HG03342 (cell line): ENCODE measurements at regions not wholly inside any gene's neighbourhood (a gene's known extent, or its start where the extent isn't known, plus 50 kb on each side); places are given as distances from the start of the nearest gene placed in this dataset.

Experiments used
- ATAC-seq: cut with Tn5 transposase; IDR thresholded peaks from one replicate; pipeline ENCODE4 v1.9.1; 2021; ENCODE audit warnings: mild to moderate bottlenecking, moderate library complexity; ENCODE audit not compliant: unreplicated experiment

GRCh38 chr7:42400211-42400772 is 163.3 kb upstream of the GLI3 start:
- ATAC-seq = no peak

GRCh38 chr7:42395607-42396006 is 158.6 kb upstream of the GLI3 start:
- ATAC-seq = no peak

- ATAC-seq = no peak
Observed at GRCh38 chr7:42392826-42393225, 155.8 kb upstream of the GLI3 start.

GRCh38 chr7:42389697-42390096 is 152.7 kb upstream of the GLI3 start:
- ATAC-seq = no peak

DNA sequence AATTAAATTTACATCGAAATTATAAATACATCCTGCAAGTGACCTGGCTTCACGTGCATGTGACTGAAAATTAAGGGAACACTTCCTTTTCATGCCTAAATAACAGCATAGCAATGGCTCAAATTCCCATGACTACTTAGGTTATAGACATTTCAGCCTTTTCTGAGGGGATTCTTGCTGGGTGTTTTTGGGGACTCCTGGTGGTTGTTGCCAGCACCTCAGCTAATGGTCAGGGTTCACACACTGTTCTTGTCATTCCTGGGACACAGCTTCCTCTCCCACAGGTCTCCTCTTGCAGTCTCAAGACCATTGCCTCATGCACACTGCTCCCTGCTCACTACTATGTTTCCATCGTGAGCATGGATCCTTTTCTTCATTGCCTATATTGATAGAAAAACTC is 148.9 kb upstream of the GLI3 start:
- ATAC-seq = no peak

DNA sequence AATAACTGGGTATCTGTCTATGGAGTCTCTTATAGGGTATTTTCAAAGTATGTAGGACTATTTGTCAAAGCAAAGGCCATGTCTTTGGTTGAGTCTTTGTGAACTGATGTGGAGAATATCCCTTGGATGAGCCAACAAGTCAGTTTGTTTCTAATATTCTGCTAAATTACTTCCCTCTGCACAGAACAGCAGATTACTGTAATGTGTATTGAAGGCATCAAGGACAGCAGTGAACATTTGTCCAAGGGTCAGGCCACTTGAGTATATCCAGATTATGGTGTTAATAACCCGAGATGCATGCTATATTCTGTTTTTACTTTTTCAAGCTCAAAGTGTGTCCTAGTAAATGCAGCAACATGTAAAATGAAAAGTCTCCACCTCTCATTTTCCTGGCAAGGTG is 144.2 kb upstream of the GLI3 start:
- no peak for ATAC-seq

GRCh38 chr7:42380401-42380800 is 143.4 kb upstream of the GLI3 start:
- no peak for ATAC-seq

DNA sequence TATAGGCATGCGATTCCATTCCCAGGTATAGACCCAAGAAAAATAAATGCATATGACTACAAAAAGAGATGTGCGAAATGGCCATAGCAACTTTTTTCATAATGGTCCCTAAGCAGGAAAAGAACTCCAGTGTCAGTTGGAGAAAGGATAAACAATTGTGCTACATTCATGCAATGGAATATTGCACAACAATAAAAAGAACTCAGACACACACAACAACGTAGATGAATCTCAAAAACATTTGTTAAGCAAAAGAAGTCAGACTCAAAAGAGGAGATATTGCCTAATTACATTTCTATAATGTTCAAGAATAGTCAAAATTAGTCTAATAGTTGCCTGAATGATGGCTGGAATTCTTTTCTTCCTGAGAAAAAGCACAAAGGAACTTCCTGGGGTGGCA is 141.1 kb upstream of the GLI3 start:
- no peak for ATAC-seq

DNA sequence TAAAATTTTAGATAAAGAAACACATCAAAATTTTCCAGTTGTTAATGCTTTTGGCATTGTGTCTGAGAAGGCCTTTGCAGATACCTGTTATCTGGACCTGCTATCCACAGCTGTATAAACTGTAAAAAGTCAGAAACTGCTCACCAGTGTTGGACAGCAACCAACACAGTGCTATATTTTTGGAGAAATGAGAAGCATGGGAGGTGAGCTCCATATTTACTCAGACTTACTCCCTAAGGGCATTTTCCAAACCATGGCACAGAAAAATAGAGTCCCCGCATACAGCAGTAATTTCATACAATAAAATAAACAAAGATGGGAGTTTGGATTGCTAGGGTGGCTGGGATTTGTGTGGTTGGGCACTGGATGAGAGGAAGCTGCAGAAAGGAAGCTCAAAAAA is 136.3 kb upstream of the GLI3 start:
- no peak for ATAC-seq

DNA sequence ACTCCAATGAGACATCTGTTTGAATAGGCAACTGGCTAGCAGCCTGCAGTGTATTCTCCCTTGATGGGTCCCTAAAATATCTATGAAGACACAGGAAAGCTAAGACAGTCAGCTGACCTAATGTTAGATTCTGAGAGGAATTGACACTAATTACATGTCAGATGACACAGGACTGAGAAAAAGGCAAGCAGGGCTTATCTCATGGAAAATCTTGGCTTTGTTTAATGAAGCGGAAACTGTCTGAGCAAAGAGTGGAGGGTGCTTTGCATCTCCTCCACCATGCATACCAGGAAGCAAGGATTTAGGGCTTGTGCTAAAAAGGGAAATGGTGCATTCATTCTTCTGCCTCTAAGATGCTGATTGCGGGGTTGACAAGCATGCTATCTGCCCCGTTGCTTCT is 135.5 kb upstream of the GLI3 start:
- ATAC-seq = no peak

GRCh38 chr7:42359946-42360345 is 122.9 kb upstream of the GLI3 start:
- no peak for ATAC-seq

- ATAC-seq = no peak
Observed at GRCh38 chr7:42351316-42351935, 114.4 kb upstream of the GLI3 start.

- no peak for ATAC-seq
Observed at GRCh38 chr7:42350801-42351200, 113.8 kb upstream of the GLI3 start.

DNA sequence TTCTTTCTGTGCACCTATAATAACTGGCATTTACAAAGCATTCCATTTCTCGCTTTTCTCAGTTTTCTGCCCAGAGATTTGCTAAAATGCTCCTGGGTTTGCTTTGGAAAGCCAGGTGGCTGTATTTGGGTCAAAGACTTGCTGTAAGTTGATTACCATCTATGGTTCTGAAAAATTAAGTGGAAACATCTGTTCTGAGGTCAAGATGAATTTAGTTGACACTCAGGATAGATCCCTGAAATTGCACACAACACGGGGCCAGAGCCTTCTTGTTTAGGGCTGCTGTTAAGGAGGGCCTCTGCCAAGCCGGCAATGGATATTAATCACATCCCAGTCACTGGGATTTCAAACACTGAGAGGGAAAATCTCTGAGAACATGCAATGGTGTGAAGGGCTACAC is 111.6 kb upstream of the GLI3 start:
- no peak for ATAC-seq

GRCh38 chr7:42348071-42348470 is 111.1 kb upstream of the GLI3 start:
- ATAC-seq = no peak

DNA sequence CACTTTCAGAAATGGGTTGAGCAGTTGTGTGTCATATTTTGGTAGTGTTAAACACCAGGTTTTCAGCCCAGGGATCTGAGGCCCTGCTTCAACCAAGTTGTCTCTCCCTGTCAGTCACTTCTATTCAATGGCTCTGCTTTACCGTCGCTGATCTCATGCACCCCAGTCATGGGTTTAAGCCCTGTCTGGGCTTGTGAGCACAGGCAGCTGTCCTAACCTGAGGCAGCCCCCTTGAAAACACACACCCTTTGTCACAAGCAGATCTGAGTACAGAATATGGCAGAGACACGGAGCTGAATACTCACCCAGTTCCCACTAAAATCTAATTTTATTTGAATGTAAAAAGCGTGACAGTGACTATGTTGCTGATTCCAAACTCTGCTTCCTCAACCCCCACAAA is 110.6 kb upstream of the GLI3 start:
- ATAC-seq = no peak

GRCh38 chr7:42345478-42346299 is 108.7 kb upstream of the GLI3 start:
- no peak for ATAC-seq

DNA sequence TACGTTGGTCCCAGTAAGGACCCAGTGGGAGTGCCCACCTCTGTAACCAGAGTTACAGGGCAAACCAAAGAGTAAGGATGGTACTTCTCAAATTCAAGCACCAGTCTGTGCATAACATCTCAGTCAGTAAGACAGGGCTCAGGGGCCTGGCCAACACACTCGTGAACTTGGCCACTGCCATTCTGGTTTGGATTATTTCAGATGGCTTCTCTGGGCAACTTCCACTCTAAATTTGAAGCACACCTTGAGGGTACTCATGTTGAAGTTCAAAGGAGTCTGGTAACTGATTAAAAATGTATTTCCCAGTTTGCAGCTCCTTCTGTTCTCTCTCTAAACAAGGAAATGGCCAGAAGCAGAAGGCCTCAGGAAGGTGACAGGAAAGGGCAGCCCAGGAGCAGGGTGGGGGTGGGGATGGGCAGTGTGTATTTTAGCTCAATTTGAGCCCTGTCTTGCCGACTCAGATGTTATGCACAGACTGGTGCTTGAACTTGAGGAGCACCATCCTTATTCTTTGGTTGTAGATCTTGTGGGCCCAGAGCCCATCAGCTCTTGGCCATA is 107.3 kb upstream of the GLI3 start:
- ATAC-seq = no peak

GRCh38 chr7:42342381-42342780 is 105.4 kb upstream of the GLI3 start:
- ATAC-seq = no peak

GRCh38 chr7:42340436-42340835 is 103.4 kb upstream of the GLI3 start:
- ATAC-seq = no peak

DNA sequence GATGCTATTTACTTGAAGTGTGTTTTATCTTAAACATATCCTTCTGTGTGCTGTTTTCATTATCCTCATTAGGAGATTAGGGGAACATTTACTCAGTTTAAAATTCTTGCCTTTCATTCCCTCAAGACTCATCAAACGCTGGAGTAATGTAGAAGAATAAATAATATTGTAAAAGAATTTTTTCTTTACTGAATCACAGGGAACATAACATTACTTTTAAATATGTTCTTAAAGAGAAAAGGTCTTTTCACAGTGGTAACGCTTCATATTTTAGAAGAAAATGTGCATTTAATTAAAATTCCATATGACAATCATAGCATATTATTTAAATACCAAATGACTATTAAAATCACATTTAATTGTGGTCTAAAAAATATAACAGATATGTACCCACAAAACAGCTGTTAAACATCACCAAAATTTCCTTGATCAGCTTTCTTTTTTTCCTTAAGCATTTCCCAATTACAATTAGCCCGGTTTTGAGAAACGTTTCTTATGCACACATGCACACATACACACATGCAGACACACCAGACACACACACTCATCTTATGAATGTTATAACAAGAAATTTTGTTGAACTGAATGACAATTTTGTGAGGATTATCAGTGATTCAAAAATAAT is 102.0 kb upstream of the GLI3 start:
- ATAC-seq = no peak
